Endothelial cell of umbilical vein (primary cell): ENCODE measurements at regions not wholly inside any gene's neighbourhood (a gene's known extent, or its start where the extent isn't known, plus 50 kb on each side); places are given as distances from the start of the nearest gene placed in this dataset.

Experiments
- BruUV-seq: library from RNA; stranded (reverse); fragments of 400-500 nt; replicated peaks from 2 replicates; lab custom pipeline; 2021; lab: Mats Ljungman, UMichigan
- CTCF ChIA-PET: fragments of 300-600, 350-600 bp; sonication (Branson Sonifier 250); formaldehyde crosslinking; loops from one replicate; lab custom pipeline; 2021; ENCODE audit warnings: antibody characterized with exemption, inconsistent platforms; lab: Charles Lee
- POLR2A ChIA-PET: fragments of 300-600, 350-600 bp; sonication (Branson Sonifier 250); formaldehyde crosslinking; loops from one replicate; lab custom pipeline; 2021; ENCODE audit warnings: antibody characterized with exemption, inconsistent platforms; lab: Charles Lee
- DNase-seq: peaks from one replicate; pipeline ENCODE4 v3.0.0-alpha.2; 2011; ENCODE audit warnings: low read depth, low spot score
- FAIRE-seq: peaks from 2 replicates; lab custom pipeline; 2011; peaks lifted over from hg19 to GRCh38; lab: Jason Lieb, UNC
- H2AFZ ChIP-seq: 2 replicates; pipeline ENCODE4 v1.6.0; 2012; ENCODE audit warnings: low read depth, low read length, control low read depth, inconsistent platforms
- H3K27ac ChIP-seq: 2 replicates; pipeline ENCODE4 v1.5.1; 2011; ENCODE audit warnings: low read depth, mild to moderate bottlenecking, control low read depth, low read length, moderate library complexity; ENCODE audit not compliant: insufficient read depth
- H3K27me3 ChIP-seq, 2 experiments: 2 replicates each; pipeline versions ENCODE4 v1.6.0 to v1.6.1; 2011; ENCODE audit warnings: low read length in 2 of 2, mixed read lengths in 1 of 2; ENCODE audit not compliant: control insufficient read depth in 2 of 2, insufficient read depth in 2 of 2
- H3K36me3 ChIP-seq, 2 experiments: 2 replicates in 1 of 2; 3 replicates in 1 of 2; pipeline ENCODE4 v1.5.1; 2011; ENCODE audit warnings: low read length in 2 of 2, mild to moderate bottlenecking in 1 of 2, moderate library complexity in 1 of 2; ENCODE audit not compliant: control insufficient read depth in 2 of 2, insufficient read depth in 2 of 2; ENCODE audit errors: extremely low read depth in 1 of 2
- H3K4me1 ChIP-seq: 3 replicates; pipeline ENCODE4 v1.5.1; 2011; ENCODE audit warnings: mild to moderate bottlenecking, low read length; ENCODE audit not compliant: control insufficient read depth, insufficient read depth; ENCODE audit errors: extremely low read depth
- H3K4me2 ChIP-seq: 2 replicates; pipeline ENCODE4 v1.6.1; 2011; ENCODE audit warnings: low read length, control low read depth, mixed read lengths; ENCODE audit not compliant: insufficient read depth
- H3K4me3 ChIP-seq, 3 experiments: fragments of 200-600 bp in 1 of 3; sonication (generic), shearing (Covaris generic) in 1 of 3; replicated peaks in 1 of 3; 2 replicates each; pipeline ENCODE4 v1.5.1; 2011 to 2016; ENCODE audit warnings: control low read depth in 3 of 3, low read length in 3 of 3, mild to moderate bottlenecking in 2 of 3, inconsistent platforms in 1 of 3, low read depth in 1 of 3, moderate library complexity in 1 of 3; ENCODE audit not compliant: insufficient read depth in 1 of 3
- H3K79me2 ChIP-seq: 2 replicates; pipeline ENCODE4 v1.6.0; 2012; ENCODE audit warnings: low read length, inconsistent platforms; ENCODE audit not compliant: control insufficient read depth, insufficient read depth
- H3K9ac ChIP-seq: replicated peaks from 2 replicates; pipeline ENCODE3; 2011; ENCODE audit warnings: low read length, control low read depth; ENCODE audit not compliant: insufficient read depth; ENCODE audit errors: extremely low read depth
- H3K9me1 ChIP-seq: replicated peaks from 3 replicates; pipeline ENCODE4 v1.6.0; 2011; ENCODE audit warnings: mild to moderate bottlenecking, low read length; ENCODE audit not compliant: control insufficient read depth, insufficient read depth; ENCODE audit errors: extremely low read depth
- H3K9me3 ChIP-seq: replicated peaks from 2 replicates; pipeline ENCODE4 v1.5.1; 2012; ENCODE audit warnings: low read length, inconsistent platforms; ENCODE audit not compliant: control insufficient read depth, insufficient read depth
- H4K20me1 ChIP-seq: replicated peaks from 2 replicates; pipeline ENCODE3; 2011; ENCODE audit warnings: mild to moderate bottlenecking, low read length; ENCODE audit not compliant: control insufficient read depth, insufficient read depth; ENCODE audit errors: extremely low read depth
- EZH2 ChIP-seq: IDR thresholded peaks from 2 replicates; pipeline ENCODE4 v1.6.1; 2012; ENCODE audit warnings: borderline replicate concordance, low read depth, mild to moderate bottlenecking, moderate library complexity, low read length, inconsistent platforms; ENCODE audit not compliant: severe bottlenecking
- FOS ChIP-seq: IDR thresholded peaks from 2 replicates; pipeline ENCODE4 v1.6.1; 2011; ENCODE audit warnings: mild to moderate bottlenecking, low read length, moderate library complexity, borderline replicate concordance; ENCODE audit not compliant: insufficient read depth
- GATA2 ChIP-seq: IDR thresholded peaks from 2 replicates; pipeline ENCODE4 v1.7.0; 2011; ENCODE audit warnings: low read depth, mild to moderate bottlenecking, moderate library complexity, mixed read lengths, low read length; ENCODE audit not compliant: insufficient read length, insufficient read depth
- JUN ChIP-seq: IDR thresholded peaks from 2 replicates; pipeline ENCODE4 v1.6.1; 2011; ENCODE audit warnings: borderline replicate concordance, low read depth; ENCODE audit not compliant: insufficient read length, insufficient read depth
- MAX ChIP-seq: IDR thresholded peaks from 2 replicates; pipeline ENCODE4 v1.6.1; 2011; ENCODE audit not compliant: insufficient read depth, insufficient read length
- MYC ChIP-seq: IDR thresholded peaks from one replicate; pipeline ENCODE4 v1.6.1; 2011; ENCODE audit warnings: mild to moderate bottlenecking, low read depth, low read length
- POLR2A ChIP-seq: IDR thresholded peaks from 2 replicates; pipeline ENCODE4 v1.6.1; 2012; ENCODE audit warnings: low read depth, mild to moderate bottlenecking, control low read depth, low read length
- POLR2AphosphoS5 ChIP-seq: IDR thresholded peaks from 2 replicates; pipeline ENCODE4 v1.6.1; 2012; ENCODE audit warnings: low read depth, mild to moderate bottlenecking, control low read depth, low read length, moderate library complexity; ENCODE audit not compliant: insufficient read depth
- dilution Hi-C: fragments of 300-500 bp; cut with MboI; formaldehyde crosslinking; loops from one replicate; pipeline ENCODE4 v1.15.0; 2019; ENCODE audit warnings: low sequenced_read_pairs; ENCODE audit not compliant: extremely low pct_ligation_motif_present
- intact Hi-C: fragments of 100-400 bp; cut with micrococcal nuclease; formaldehyde crosslinking; loops from one replicate; pipeline ENCODE4 v1.10.0; 2022
- TF ChIP-seq, protein P1 (sequence below), 2 donors: IDR thresholded peaks; 1 replicate in 1 of 2; 2 replicates in 1 of 2; pipeline ENCODE4 v1.5.1; 2011; ENCODE audit warnings: low read length in 2 of 2, mild to moderate bottlenecking in 2 of 2, moderate library complexity in 2 of 2, control low read depth in 1 of 2, inconsistent platforms in 1 of 2, low read depth in 1 of 2; ENCODE audit not compliant: insufficient read depth in 1 of 2; ENCODE audit errors: extremely low read depth in 1 of 2

DNA sequence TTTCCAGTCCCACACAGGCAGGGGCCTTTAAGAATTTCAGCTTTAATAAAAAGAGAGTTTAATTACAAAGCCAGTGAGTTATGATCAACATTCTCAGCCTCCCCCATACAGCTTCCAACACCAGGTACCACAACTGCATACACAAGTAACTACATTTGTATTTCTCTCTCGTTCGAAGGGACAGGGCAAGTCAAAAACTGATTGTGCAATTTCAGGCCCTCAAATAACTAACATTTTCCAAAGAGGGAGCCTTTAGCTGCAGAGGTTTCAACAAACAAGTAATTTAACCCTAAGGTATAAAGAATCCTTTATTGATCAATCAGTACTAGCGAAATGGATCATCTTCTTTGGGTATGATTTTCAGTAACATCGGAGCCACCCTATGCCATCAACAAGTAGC is 142.4 kb downstream of the ZNF281 start:
- Histone ChIP-seq H3K4me1 (peaks cover 7% of the 10 kb centered on the region), H3K9me3 (no peaks in the 10 kb centered on the region), H4K20me1 (no peaks in the 10 kb centered on the region), H3K79me2 (no peaks in the 10 kb centered on the region), H3K27me3 (no peaks in the 10 kb centered on the region), H3K9ac (no peak overlapping the region), H3K36me3 (no peaks in the 10 kb centered on the region), H3K9me1 (no peaks in the 10 kb centered on the region), H3K27ac (no peak overlapping the region), H2AFZ (no peak overlapping the region), H3K4me3 (no peak overlapping the region), H3K4me2 (no peak overlapping the region)
- BruUV-seq: no TSS peak
- POLR2A ChIA-PET: no interaction called here
- dilution Hi-C loops: no loop called here
- no peak for TF ChIP-seq JUN
- TF ChIP-seq, protein P1, sequence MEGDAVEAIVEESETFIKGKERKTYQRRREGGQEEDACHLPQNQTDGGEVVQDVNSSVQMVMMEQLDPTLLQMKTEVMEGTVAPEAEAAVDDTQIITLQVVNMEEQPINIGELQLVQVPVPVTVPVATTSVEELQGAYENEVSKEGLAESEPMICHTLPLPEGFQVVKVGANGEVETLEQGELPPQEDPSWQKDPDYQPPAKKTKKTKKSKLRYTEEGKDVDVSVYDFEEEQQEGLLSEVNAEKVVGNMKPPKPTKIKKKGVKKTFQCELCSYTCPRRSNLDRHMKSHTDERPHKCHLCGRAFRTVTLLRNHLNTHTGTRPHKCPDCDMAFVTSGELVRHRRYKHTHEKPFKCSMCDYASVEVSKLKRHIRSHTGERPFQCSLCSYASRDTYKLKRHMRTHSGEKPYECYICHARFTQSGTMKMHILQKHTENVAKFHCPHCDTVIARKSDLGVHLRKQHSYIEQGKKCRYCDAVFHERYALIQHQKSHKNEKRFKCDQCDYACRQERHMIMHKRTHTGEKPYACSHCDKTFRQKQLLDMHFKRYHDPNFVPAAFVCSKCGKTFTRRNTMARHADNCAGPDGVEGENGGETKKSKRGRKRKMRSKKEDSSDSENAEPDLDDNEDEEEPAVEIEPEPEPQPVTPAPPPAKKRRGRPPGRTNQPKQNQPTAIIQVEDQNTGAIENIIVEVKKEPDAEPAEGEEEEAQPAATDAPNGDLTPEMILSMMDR (IDR thresholded peaks at IDR 0.05; ENCODE audit: extremely low read depth in 1 of 2, insufficient read depth in 1 of 2, low read depth in 1 of 2, low read length in 2 of 2): no peak
- no peak for TF ChIP-seq EZH2
- TF ChIP-seq MYC: no peak
- TF ChIP-seq POLR2AphosphoS5: no peak
- no peak for TF ChIP-seq FOS
- no peak for TF ChIP-seq POLR2A
- TF ChIP-seq GATA2: no peak
- TF ChIP-seq MAX: no peak
- FAIRE-seq: no peak
- CTCF ChIA-PET: interaction anchor here (1.0 to 1.6 kb wide), 3 partner anchors 9 to 128 kb away, joined by 3 to 7 read pairs (median 3); no protein-coding TSS in a partner anchor
- intact Hi-C loops: no loop called here
- DNase-seq: no peak
